ENCODE measurements at regions not wholly inside any gene's neighbourhood (a gene's known extent, or its start where the extent isn't known, plus 50 kb on each side); places are given as distances from the start of the nearest gene placed in this dataset.
A peak's percentile ranks its signal among the peaks of the same experiment; 100 is the strongest.

DNA sequence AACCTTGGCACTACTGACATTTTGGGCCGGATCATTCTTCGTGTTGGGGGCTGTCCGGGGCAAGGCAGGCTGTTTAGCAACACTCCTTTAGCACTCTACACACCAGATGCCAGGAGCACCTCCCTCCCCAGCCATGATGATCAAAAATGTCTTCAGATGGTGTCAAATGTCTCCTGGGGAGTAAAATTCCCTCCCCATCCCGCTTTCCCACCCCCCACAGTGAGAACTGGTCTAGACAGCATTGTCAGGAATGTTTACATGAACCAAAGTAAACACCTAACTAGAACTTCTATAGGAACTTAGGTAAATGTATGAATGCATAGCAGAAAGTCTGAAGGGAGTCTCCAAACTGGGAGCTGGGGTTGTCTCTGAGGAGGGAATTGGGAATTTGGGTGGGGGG is 70.0 kb upstream of the TOP1 start:
- DNase-seq = no peak

DNA sequence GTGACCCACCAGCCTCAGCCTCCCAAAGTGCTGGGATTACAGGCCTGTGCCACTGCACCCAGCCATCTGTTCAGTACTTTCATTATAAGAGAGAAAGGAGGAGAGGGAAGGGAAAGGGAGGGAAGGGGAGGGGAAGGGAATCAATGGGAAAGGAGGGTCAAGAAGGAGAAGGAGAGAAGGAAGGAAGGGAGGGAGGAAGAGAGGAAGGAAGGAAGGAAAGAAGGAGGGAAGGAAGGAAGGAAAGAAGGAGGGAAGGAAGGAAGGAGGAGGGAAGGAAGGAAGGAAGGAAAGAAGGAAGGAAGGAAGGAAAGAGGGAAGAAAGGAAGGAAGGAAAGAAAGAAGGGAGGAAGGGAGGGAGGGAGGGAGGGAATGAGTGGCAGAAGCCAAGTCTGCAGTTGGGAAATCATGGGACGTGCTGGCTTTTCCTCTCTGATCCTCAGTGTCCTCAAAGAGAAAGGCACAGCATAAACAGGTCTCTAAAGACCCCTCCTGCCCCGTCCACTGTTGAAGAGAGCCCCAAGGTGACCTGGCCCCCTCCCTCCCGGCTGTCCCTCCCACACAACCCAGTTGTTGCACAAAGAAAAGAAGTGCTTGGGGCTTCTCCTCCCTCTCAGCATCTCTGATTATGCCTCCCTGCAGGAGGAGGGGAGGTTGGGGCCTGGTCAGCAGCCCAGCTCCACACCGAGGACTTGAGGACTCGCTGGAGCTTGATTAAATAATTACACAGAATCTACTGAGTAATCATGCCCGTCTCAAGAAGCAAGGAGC is 69.1 kb upstream of the TOP1 start:
- no peak for DNase-seq

DNA sequence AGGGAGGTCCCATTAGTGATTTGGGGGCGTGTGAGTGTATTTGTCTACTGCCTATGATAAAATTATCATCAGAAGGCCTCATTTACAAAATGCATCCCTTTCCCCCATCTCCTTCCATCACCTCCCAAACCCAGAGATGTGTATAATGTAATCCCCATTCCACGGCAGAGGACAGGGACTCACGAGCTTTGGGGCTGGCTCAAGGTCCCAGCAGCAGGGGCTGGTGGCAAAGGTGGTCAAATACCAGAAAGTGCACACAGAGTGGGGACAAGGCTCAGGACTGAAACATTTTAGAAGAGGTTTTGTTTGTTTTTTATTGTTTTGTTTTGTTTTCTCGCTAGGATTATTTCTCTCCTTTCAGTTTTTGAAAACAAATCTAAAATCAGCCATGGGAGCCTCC is 68.5 kb upstream of the TOP1 start:
- no peak for DNase-seq

DNA sequence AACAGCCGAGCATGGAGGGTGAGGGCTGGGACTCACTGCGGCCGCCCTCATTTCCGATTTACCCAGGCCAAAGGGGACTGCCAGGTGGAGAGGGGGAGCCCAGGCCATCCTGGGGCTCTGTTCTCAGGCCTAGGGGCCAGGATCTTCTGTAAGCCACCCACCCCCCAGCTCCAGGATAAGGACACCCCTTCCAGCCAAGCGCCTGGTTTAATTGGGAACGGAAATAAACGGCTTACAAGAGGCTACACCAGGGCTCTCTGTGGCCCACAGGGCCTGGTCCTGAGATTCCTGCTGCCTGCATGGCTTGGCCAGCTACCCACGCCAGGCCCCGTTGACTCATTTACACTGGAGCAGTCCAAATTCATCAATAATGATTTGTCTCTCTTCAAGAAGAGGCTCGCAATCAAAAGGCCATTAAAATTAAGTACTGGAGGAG is 68.1 kb upstream of the TOP1 start:
- DNase-seq = no peak

DNA sequence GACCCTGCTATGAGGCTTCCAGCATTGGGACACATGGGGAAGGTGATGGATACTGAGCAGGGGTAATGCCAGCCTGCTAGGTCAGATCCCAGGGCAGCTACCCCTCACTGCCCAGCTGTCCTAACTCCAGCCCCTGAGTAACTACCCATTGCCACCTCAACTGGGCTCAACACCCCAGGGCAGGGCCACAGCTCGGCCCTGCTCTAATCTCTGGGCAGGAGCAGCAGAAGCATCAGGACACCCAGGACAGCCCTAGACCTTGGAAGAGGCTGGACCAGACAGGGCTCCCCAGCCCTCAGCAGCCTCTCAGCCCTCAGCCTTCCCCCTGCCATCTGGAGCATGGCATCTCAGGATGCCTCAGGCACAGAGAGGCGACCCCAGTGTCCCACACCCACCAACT is 67.4 kb upstream of the TOP1 start:
- no peak for DNase-seq

DNA sequence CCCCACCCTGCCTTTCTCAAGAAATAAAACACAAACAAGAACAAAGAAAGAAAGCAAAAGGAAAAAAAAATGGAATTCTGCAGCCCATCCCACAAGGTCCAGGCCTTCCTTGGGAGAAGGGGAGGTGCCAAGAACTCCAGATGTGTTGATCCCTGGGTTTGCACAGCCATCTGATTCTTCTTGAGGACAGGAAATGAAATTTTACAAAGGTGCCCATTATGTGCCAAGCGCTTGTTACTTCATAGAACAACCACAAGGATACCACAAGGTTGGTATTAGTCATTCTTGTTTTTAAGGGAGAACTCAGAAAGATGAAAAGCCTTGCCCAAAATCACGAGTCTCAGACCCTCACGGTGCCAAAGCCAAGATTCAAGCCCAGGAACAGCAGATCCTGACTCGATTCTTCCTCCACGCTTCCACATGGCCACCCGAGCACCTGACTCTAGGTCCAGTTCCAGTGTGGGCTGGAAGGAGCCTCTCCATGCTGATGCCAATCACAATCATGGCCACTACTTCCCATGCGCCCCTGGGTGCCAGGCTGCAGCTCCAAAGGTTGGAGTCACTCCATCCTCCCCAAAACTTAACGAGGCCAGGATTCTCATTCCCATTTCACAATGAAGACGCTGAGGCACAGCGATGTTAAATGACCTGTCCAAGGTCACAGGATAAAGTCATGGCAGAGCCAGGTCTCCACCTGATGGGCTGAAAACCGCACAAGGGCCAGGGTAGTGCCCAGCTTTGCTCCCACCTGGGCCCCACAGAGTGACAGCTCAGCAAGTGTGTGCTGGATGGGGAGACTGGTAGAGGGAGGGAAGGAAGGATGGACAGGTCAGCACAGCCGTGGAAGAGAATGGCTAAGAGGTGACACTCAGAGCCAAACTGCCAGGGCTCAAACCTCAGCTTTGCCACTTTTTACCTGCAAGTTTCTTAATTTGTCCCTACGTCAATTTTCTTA is 66.7 kb upstream of the TOP1 start:
- DNase-seq = no peak

DNA sequence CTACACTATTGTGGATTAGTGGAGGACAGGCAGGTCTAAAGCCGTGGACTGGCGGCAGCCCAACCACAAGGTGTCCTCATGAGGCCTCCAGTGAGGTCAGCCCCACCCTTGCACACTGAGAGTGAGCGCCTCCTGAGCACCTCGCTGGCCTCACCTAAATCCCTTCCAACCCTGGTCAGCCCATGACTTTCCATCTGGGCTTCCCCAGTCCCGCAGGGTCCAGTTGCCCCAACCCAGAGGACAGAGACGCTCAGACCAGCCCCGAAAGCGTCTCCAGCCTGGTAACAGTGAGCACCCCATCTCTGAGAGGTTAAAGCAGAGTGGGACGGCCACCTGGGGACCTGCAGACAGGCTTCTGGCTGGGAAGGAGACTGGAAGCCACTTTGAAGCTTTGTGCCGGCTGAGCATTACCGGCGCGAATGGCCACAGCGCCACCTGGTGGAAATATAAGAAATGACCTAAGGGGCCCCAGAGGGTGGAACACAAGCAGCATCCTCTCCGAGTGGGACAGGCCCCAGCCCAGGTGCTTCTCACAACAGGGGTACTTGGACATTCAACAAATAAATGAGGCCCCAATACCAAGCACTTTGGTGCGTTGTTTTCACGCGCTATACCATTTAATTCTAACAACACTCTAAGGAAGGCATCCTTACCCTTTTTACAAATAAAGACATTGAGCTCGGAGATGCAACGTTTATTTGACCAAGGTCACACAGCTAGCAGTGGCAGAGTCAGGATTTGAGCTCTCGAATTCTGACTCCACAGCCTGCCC is 65.7 kb upstream of the TOP1 start:
- DNase-seq = peak; percentile 43 to 84 (median 72)

DNA sequence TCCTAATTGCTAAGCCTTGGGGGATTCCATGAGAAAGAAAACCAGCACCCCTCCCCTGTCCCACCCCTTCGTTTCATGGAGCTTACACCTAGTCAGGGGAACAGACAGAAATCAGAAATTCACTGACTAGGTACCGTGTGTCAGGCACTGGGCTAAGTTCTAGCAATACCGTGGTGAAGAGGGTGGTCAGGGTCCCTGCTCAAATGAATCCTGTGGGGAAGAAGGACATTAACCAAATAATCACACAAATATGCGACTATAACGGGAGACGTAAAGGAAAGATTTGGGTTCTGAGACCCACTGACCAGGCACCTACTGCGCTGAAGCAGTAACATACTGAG is 65.1 kb upstream of the TOP1 start:
- DNase-seq = no peak

DNA sequence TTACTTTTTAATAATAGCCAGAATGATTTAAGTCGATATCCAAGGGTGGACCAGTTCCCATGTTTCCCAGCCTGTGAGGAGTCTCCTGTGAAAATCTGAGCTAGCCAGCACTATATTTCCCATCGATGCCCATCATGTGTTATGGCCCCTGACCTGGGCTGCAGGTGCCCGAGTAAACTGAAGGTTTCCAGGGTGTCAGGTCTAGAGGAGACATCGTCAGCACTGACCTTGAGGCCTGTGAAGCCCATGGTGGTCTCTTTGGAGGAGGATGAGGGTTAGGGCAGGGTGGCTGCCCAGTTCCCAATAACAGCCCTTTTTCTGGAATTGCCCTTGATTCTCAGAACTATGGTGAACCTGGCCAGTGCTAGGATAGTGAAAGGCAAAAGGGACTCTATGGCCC is 63.0 kb upstream of the TOP1 start:
- no peak for DNase-seq

DNA sequence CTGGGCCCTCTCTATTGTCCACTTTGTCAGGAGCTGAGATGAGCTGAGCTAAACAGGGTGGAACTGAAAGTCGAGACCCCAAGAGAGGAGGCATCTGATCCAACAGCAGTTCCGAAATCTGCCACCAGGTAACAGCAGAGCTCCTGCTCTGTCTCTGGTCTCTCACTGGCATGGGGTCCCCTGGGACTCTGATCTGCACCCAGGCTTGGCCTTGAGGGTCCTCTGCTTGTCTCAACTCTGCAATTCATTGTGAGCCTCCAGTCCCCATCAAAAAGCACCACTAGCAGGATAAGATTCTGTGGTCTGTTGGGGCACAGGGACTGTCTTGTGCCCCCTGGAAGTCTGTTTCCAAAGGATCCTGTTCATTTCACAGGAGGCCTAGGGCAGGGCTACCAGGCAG is 62.5 kb upstream of the TOP1 start:
- DNase-seq = no peak

DNA sequence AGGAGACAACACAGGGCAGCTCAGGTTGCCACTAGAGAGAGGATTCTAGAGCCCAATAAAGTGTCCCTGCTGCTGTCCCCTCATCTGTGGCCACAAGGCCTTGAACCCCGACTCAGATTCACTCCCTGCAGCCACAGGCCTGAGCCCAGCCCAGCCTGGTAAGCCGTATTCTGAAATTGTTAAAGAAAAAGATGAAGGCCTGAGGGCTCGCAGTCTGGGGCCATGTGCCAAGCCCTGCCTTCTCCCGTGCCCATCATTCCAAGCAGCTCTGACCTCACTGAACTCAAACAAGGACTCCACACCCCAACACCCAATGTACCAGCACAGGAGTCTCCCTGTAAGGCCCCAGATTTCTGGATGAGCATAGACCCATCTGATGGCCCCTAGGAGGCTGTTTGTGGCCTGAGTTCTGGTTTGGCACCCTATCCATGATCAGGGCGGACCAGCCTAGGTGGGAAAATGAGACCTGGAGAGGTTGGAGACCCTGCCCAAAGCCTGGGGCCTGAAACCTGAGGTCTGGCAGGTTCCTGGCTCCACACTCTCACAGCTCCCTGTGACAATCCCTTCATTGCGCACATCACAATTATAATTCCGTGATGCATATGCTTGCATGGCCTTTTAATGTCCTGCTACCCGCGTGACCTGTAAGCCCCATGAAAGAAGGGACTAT is 62.0 kb upstream of the TOP1 start:
- no peak for DNase-seq

DNA sequence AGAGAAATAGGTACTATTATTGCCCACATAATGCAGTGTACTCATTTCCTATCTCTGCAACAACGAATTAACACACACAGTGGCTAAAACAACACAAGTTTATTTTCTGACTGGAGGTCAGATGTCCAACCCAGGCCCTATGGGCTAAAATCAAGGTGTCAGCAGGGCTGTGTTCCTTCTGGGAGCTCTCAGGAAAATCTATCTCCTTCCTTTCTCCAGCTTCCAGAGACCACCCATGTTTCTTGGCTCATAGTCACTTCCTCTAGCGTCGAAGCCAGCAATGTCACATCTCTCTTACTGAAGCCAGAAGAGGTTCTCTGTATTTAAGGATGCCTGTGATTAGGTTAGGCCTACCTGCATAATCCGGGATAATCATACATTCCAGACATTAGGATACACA is 60.9 kb upstream of the TOP1 start:
- DNase-seq = no peak

DNA sequence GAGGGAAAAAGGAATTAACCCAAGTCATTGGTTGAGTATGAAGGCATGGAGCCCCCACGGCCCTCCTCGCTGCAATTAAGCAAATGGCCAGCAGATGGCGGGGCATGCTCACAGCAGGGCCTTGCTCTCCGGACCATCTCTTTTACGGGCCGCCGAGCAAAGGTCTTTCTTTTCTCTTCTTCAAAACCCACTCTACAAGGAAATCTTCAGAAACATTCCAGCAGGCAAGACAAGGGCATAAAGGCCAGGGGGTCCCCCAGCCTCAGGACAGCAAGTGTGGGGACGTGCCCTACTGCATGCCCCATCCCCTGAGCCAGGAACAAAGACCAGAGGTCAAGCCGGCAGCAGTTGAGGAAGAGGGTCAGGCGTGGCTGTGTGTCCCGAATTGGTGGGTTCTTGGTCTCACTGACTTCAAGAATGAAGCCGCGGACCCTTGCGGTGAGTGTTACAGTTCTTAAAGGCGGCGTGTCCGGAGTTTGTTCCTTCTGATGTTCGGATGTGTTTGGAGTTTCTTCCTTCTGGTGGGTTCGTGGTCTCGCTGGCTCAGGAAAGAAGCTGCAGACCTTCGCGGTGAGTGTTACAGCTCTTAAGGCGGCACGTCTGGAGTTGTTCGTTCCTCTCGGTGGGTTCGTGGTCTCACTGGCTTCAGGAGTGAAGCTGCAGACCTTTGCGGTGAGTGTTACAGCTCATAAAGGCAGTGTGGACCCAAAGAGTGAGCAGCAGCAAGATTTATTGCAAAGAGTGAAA is 59.6 kb upstream of the TOP1 start:
- peak; percentile 69 to 90 (median 86) for DNase-seq

DNA sequence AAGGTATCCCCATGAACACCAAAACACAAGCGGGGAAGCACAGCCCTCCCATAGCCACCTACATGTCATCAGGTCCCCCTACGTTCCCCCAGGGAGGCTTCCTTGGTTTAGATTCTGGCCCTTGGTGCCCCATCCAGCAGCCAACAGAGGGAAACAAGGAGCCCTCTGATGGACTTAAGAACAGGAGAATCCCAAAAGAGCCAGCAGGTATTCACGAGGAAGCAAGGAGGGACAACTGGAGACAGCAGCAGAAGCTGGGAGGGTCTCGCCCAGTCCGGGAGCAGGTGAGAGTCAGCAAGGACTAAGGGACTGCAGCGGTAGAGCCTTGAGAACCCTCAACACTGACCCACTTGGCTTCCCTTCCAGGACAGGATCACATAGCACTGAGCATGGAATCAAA is 58.4 kb upstream of the TOP1 start:
- DNase-seq = no peak

DNA sequence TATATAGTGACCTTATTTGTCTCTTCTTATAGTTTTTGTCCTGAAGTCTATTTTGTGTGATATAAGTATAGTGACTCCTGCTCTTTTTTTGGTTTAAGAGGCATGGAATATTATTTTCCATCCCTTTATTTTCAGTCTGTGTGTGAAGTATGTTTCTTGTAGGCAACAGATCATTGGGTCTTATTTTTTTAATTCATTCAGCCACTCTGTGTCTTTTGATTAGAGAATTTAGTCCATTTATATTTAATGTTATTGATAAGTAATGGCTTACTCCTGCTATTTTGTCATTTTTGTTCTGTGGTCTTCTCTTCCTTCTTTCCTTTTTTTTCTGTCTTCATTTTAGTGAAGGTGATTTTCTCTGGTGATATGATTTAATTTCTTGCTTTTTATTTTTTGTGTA is 51.4 kb upstream of the TOP1 start:
- DNase-seq = no peak

DNA sequence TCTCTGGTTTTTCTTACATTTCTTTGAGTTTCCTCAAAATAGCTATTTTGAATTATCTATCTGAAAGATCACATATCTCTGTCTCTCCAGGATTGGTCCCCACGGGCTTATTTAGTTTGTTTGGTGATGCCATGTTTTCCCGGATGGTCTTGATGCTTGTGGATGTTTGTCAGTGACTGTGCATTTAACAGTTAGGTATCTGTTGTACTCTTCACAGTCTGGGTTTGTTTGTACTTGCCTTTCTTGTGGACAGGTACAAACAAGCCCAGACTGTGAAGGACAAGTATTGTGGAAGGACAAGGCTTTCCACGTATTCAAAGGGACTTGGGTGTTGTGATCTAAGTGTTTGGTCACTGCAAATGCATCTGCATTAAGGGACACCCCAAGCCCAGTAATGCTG is 49.9 kb upstream of the TOP1 start:
- DNase-seq = no peak

Data from muscle of back (tissue), 3 donors.